ENCODE measurements at regions not wholly inside any gene's neighbourhood (a gene's known extent, or its start where the extent isn't known, plus 50 kb on each side); places are given as distances from the start of the nearest gene placed in this dataset.
"Not testable (repeated sequence)": the region's sequence is repeated elsewhere in the genome, so short reads cannot be mapped to it uniquely, and the experiment has no call there.

DNA sequence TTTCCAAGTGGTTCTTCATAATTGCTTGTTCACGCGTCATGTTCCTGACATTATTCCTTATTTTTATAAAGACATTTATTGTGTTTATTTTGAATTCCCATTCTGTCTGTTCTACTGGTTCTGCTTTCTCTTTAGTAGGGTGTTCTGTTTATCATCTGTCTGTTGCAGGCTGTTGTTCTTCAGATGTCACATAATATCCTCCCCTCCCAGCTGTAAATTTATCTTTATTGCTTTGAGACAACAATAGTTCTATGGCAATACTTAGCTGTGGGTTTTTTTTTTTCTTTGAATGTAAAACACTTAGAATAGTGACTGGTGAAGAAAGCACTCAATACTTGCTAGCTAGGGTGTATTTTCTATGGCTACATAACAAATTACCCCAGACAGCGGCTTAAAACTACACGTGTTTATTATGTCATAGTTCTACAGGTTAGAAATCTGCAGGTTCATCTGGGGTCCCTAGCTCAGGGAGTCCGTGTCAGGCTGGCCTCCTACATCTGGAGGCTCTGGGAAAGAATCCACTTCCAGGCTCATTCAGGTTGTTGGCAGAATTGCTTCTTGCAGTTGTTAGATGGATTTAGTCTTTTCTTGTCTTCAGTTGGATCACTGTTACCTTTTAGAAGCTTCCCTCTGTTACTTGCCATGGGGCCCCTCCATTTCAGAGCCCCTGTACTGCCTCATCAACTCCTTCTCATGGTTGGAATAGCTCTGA, 63.4 kb upstream of the ENPEP start:
- H3K27ac ChIP-seq (ENCODE audit: low read depth, low read length, poor library complexity, severe bottlenecking): no peak overlapping the region
- H3K9me2 ChIP-seq (ENCODE audit: insufficient read depth, low read length): no peaks in the 10 kb centered on the region
- POLR2A ChIA-PET: interaction anchor here (0.6 to 0.7 kb wide), 2 partner anchors 29 to 974 kb away, joined by 3 read pairs; no protein-coding TSS in a partner anchor
- no TSS peak for BruUV-seq (replicated peaks)
- H3K36me3 ChIP-seq (ENCODE audit: insufficient read depth, low read length): no peaks in the 10 kb centered on the region
- CTCF ChIA-PET (ENCODE audit: unreplicated experiment): no interaction called here
- H3K9me3 ChIP-seq (ENCODE audit: low read length): no peaks in the 10 kb centered on the region
- no peak for DNase-seq (ENCODE audit: low spot score)
- H3K4me2 ChIP-seq (ENCODE audit: low read length): no peak overlapping the region
- no peak overlapping the region for H3K4me3 ChIP-seq (ENCODE audit: low read depth, low read length, poor library complexity, severe bottlenecking)
- no peaks in the 10 kb centered on the region for H4K20me1 ChIP-seq (ENCODE audit: insufficient read depth, low read length)
- intact Hi-C loops (cut with micrococcal nuclease; ENCODE audit: unreplicated experiment): no loop called here
- H3K4me1 ChIP-seq (ENCODE audit: insufficient read depth, low read length, poor library complexity, severe bottlenecking): no peaks in the 10 kb centered on the region
- TF ChIP-seq, protein P1, sequence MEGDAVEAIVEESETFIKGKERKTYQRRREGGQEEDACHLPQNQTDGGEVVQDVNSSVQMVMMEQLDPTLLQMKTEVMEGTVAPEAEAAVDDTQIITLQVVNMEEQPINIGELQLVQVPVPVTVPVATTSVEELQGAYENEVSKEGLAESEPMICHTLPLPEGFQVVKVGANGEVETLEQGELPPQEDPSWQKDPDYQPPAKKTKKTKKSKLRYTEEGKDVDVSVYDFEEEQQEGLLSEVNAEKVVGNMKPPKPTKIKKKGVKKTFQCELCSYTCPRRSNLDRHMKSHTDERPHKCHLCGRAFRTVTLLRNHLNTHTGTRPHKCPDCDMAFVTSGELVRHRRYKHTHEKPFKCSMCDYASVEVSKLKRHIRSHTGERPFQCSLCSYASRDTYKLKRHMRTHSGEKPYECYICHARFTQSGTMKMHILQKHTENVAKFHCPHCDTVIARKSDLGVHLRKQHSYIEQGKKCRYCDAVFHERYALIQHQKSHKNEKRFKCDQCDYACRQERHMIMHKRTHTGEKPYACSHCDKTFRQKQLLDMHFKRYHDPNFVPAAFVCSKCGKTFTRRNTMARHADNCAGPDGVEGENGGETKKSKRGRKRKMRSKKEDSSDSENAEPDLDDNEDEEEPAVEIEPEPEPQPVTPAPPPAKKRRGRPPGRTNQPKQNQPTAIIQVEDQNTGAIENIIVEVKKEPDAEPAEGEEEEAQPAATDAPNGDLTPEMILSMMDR (conservative IDR thresholded peaks at IDR 0.05; ENCODE audit: low read length): no peak
- TF ChIP-seq EZH2phosphoT487 (IDR thresholded peaks at IDR 0.05; ENCODE audit: borderline replicate concordance, low read depth, low read length): no peak
- no peaks in the 10 kb centered on the region for H3K79me2 ChIP-seq (ENCODE audit: insufficient read depth, low read depth, low read length)
- H2AFZ ChIP-seq (ENCODE audit: low read length): no peak overlapping the region

DNA sequence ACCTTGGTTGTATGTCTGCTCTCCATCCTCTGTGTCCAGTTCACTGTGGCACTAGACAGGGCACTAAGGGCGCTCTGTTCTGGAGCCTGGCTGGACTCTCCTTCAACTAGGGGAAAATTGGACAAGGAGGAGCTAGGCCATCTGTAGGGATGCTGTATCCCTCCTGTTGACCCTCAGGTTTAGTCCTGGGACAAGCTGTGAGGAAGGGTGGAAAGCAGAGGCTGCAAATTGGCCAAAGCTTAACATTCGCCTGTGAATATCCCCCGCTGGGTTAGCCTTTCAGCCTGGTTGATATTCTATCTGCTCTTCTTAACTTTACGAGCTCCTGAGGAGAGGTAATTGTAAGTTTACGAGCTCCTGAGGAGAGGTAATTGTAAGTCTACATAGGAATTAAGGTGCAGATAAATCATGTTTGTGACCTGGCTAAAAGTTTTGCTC, 64.4 kb upstream of the ENPEP start:
- Histone ChIP-seq H4K20me1 (ENCODE audit: insufficient read depth, low read length) (no peaks in the 10 kb centered on the region), H3K4me3 (ENCODE audit: low read depth, low read length, poor library complexity, severe bottlenecking) (no peak overlapping the region), H3K9me3 (ENCODE audit: low read length) (no peaks in the 10 kb centered on the region), H3K4me1 (ENCODE audit: insufficient read depth, low read length, poor library complexity, severe bottlenecking) (no peaks in the 10 kb centered on the region), H3K36me3 (ENCODE audit: insufficient read depth, low read length) (no peaks in the 10 kb centered on the region), H3K79me2 (ENCODE audit: insufficient read depth, low read depth, low read length) (no peaks in the 10 kb centered on the region), H3K4me2 (ENCODE audit: low read length) (peak overlapping the region; percentile 16; the same call in 1 of the 2 replicates), H3K27ac (ENCODE audit: low read depth, low read length, poor library complexity, severe bottlenecking) (no peak overlapping the region), H3K9me2 (ENCODE audit: insufficient read depth, low read length) (no peaks in the 10 kb centered on the region), H2AFZ (ENCODE audit: low read length) (no peak overlapping the region)
- DNase-seq (ENCODE audit: low spot score): no peak
- ChIA-PET POLR2A (interaction anchor here (0.6 kb wide), 1 partner anchor 973 kb away, joined by 3 read pairs; no protein-coding TSS in a partner anchor), CTCF (ENCODE audit: unreplicated experiment) (no interaction called here)
- intact Hi-C loops (cut with micrococcal nuclease; ENCODE audit: unreplicated experiment): no loop called here
- BruUV-seq (replicated peaks): no TSS peak
- TF ChIP-seq, protein P1 (conservative IDR thresholded peaks at IDR 0.05; ENCODE audit: low read length): no peak
- no peak for TF ChIP-seq EZH2phosphoT487 (IDR thresholded peaks at IDR 0.05; ENCODE audit: borderline replicate concordance, low read depth, low read length)

DNA sequence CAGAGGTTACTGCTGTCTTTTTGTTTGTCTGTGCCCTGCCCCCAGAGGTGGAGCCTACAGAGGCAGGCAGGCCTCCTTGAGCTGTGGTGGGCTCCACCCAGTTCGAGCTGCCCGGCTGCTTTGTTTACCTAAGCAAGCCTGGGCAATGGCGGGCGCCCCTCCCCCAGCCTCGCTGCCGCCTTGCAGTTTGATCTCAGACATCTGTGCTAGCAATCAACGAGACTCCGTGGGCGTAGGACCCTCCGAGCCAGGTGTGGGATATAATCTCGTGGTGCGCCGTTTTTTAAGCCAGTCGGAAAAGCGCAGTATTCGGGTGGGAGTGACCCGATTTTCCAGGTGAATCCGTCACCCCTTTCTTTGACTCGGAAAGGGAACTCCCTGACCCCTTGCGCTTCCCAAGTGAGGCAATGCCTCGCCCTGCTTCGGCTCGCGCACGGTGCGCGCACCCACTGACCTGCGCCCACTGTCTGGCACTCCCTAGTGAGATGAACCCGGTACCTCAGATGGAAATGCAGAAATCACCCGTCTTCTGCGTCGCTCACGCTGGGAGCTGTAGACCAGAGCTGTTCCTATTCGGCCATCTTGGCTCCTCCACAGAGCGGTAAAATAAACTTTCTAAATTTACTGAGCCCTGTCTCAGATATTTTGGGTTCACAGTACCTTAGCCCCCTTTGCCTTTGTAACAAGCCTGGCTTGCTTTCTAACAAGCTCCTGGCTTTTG, 64.9 kb upstream of the ENPEP start:
- H3K4me2 ChIP-seq (ENCODE audit: low read length): peak overlapping the region; percentile 16; the same call in 1 of the 2 replicates
- H3K4me1 ChIP-seq (ENCODE audit: insufficient read depth, low read length, poor library complexity, severe bottlenecking); BruUV-seq (replicated peaks); CTCF ChIA-PET (ENCODE audit: unreplicated experiment); H2AFZ ChIP-seq (ENCODE audit: low read length); H3K27ac ChIP-seq (ENCODE audit: low read depth, low read length, poor library complexity, severe bottlenecking); H3K79me2 ChIP-seq (ENCODE audit: insufficient read depth, low read depth, low read length); H3K9me3 ChIP-seq (ENCODE audit: low read length); H3K36me3 ChIP-seq (ENCODE audit: insufficient read depth, low read length); H3K9me2 ChIP-seq (ENCODE audit: insufficient read depth, low read length); H4K20me1 ChIP-seq (ENCODE audit: insufficient read depth, low read length); POLR2A ChIA-PET; DNase-seq (ENCODE audit: low spot score); intact Hi-C loops (cut with micrococcal nuclease; ENCODE audit: unreplicated experiment); H3K4me3 ChIP-seq (ENCODE audit: low read depth, low read length, poor library complexity, severe bottlenecking): not testable (repeated sequence)

All from OCI-LY7 (cell line).